NCI-H2107 treated with DMSO at 0.1 percent for 48 hours (cell line): ENCODE measurements at regions not wholly inside any gene's neighbourhood (a gene's known extent, or its start where the extent isn't known, plus 50 kb on each side); places are given as distances from the start of the nearest gene placed in this dataset.

Experiments used
- DNase-seq: peaks from one replicate; lab custom pipeline; 2025; ENCODE audit not compliant: unreplicated experiment; lab: John Stamatoyannopoulos, UW

- no peak for DNase-seq
Measured at GRCh38 chr1:22218618-22219250, 75.8 kb upstream of the WNT4 start.

DNA sequence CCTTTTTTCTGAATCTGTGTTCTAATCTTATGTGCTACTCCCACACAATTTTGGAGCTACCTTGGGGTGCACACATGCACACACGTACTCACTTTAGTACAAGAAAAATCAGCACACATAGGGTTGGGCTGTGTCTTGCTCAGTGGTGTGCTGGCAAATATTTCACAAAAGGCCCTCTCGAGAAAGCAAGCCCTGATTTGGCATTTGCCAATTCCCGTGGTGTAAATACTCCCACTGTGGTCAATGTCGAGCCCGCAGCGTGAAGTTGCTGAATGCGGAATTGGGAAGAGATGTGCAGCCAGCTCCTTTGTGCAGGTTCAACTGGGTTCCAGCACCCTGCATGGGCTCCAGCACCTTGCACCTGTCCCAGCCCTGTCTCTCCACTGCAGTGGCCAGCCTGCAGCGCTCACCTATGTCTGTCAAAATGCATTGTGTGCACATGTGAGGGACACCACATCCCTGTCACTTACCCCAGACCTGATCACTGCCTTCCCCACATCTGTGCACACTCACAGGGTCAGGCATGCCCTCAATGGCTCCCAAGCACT, 78.4 kb upstream of the WNT4 start:
- DNase-seq: no peak

- no peak for DNase-seq
Measured at GRCh38 chr1:22222723-22223122, 79.8 kb upstream of the WNT4 start.

DNA sequence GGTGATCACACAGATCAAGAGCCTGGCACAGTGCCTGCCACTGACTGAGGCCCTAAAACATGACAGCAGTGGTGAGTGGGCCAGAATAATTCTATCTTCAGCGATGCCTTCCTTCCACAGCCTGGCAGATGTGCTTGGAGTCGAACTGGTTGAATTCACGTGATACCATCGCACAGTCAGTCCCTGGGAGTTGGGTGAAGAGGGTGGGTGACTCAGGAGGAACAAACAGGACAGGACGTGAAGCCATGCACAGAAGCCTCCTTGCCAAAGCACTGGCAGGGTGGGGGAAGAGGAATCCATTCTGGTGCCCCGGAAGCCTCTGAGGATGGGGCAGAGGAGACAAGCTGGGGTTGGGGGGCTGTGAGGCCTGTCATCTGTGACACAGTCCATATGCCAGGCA, 80.3 kb upstream of the WNT4 start:
- DNase-seq: no peak

DNA sequence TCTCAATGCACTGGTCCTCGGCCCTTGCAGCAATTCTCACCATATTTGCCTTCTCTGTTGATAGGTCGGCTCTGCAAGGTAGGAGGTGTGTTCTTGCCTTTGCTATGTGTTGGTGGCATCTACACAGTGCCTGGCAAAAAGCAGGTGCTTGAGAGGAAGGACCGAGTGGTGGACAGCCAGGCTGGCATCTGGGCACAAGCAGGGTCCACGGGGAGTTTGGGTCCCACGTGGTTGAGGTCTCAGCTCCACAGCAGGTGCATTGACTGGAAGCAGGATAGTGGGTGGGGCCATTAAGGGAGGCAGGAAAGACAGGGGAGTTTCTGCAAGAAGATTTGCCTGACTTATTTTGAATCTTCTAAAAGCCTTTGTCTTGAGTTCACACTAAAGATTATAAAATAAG, 81.2 kb upstream of the WNT4 start:
- no peak for DNase-seq

- DNase-seq: no peak
Measured at GRCh38 chr1:22224631-22225030, 81.7 kb upstream of the WNT4 start.

DNA sequence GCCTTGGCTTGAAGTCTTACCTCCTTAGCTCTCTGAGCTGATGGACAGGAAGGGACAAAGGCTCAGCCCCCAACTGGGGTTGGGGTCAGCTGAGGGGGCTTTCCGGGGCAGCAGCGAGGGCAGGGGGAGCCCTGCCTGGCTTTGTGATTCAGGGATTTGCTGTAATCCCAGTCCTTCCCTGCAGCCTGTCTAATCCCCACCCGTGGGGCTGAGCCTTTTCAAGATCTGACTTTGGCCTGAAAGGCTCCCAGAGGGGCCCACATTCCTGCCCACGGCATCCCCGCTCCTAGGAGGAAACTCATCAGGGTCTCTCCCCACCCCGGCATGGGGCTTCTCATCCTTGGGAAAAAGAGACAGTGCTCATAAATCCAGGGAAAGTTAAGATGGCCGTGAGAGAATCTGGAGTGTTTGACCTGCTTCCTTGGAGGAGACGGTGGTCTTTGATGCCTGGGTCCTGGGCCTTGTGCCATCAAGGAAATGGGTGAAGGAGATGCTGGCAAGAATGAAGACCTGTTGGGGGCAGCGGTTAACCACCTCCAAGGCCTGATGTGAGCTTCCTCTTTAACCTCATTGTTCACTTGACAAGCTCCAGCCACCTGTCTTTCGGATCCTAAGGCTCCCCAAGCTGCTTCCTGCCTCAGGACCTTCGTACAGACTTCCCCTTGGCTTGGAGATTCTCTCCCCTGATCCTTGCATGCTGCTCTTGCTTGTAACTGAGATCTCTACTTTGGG, 83.1 kb upstream of the WNT4 start:
- DNase-seq: no peak

- no peak for DNase-seq
Measured at GRCh38 chr1:22228074-22228473, 85.2 kb upstream of the WNT4 start.

DNA sequence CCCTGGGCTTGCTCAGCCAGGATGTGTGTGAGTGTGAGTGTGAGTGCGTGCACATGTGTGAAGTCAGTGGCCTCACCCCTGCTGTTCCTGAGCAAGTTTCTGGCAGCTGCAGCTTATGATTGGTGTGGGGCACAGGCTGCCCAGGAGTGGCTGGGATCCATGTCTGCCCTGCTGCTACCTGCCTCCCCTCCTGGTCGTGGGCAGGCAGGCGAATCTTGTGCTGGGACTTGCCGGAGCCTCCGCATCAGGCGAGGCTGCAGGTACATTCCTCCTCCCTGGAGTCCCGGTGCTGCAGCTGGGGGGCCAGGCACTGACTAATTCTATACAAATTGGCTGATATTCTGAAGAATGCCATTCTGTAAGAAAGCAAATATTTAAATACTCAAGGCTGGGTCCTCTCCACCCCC, 85.6 kb upstream of the WNT4 start:
- DNase-seq: no peak

DNA sequence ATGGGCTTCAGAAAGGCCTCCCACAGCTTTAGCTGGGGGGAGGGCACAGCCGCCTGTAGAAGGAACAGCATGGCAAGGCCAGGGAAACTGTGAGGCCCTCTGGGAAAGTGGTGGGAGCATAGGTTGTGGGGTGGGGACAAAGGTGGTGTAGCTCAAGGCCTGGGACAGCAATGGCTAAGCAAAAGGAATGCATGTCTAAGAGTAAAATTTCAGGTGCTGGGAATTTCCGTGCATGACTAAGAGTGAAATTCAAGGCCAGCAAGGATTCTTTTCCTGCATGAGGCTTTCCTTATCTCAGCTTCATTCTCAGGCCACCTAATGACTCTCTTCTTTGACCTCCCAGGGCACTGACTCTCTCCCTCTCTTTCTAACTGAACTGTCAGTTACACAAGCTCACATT, 86.5 kb upstream of the WNT4 start:
- DNase-seq: no peak

GRCh38 chr1:22231068-22231593, 88.2 kb upstream of the WNT4 start:
- DNase-seq: no peak

DNA sequence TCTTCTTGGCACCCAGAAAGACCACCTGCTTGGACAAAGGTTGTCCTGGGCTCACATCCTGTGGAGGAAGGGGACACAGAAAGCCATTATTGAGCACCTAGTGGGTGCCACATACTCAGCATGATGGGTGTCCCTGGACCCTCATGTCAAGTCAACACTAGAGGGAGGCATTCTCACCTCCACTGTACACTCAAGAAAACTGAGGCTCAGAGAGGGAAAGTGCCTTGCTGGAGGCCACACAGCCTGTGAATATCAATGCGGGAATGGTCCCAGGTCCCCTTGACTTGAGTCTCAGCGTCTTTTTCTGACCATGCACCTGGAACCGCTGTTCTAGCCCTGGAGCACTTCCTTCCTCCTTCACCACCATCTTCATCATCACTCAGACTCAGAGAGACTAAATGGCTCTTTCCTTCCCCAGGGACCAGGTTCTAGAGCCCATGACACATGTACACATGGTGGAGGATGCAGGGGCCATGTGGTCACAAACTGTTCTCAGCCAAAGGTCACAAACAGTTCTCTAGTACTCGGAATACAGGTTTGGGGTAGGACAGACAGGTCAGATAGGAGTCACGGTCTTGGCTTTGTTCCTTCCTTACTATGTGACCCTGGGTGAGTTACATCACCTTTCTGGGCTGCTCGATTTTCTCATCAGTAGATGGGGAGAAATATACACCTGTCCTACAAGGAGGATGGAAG, 89.2 kb upstream of the WNT4 start:
- no peak for DNase-seq

- DNase-seq: no peak
Measured at GRCh38 chr1:22233222-22233621, 90.3 kb upstream of the WNT4 start.

DNA sequence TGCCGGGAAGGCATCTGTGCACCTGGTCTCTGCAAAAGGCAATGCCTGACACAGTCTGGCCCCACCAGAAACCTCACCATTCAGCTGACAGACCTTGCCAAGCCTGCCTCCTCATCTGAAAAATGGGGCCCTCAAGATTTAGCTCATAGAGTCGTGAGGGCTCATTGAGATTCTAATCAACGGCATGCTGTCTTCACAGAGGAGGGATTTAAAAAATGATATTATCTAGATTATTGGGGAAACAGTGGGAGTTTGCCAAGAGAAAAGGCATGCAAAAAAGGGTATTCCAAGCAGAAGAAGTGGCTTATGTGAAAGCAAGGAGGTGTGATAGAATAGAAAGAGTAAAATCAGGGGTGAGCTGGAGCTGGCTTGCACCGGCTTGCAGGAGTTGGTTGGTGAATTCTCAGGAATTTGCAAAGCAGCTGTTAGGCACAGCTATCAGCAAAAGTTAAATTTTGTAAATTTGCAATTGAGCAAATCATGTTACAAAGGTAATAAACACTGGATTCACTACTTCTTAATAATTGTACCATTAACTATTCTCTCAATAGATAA, 91.7 kb upstream of the WNT4 start:
- DNase-seq: no peak

DNA sequence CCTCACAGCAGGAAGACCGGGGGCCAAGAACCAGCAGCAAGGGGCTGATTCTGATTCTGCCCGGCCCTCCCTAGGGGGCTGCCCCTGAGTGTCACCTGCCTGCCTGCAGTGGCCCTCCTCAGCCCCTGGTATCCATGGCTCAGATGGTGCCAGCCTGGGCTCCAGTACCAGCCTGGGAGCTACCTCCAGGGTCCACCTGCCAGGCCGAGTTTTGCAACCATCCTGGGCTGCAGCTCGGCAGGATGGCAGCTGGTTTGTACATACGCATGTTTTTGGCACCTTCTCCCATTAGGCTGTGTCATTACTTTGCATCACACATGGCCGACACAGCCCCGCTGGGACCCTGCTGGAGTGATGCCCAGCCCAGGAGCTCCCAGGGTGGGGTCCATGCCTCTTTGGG, 93.3 kb upstream of the WNT4 start:
- no peak for DNase-seq

DNA sequence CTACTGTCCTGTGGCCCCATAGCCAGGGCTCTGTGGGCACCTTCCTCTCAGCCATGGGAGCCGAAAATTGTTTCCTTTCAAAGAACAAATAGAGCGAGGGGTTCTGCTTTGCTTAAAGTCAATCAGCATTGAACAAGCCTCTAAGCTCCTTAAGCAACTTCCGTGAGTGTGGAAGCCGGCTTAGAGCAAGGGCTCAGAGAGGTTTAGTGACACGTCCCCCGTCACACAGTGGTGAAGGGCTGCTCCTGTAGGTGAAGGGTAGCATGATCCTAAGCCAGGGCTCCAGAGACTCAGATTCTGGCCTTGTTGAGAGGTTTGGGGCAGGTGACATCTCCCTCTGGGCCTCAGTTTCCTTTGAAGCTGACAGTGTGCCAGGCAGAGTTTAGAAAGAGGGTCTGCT, 94.0 kb upstream of the WNT4 start:
- no peak for DNase-seq

GRCh38 chr1:22237433-22238093, 94.7 kb upstream of the WNT4 start:
- DNase-seq: no peak

- no peak for DNase-seq
Measured at GRCh38 chr1:22238356-22239224, 95.7 kb upstream of the WNT4 start.

DNA sequence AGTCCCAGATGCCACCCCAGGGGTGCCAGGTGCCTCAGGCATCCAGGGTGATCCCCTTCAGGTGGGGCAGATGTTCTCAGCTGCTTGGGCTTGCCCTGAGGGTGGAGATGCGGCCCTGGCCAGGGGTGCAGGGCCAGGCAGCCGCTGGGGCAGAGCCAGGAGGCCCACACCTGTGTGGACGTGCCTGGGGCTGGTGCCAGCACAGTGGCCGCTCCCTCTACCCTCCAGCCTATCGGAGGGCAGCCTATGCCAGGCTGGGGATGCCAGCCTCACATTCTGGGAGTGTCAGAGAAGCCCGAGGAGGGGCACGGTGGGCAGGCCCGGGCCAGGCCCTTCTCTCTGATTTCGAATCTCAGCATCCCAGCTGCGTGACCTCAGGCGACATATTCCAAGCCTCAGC, 96.5 kb upstream of the WNT4 start:
- no peak for DNase-seq

- DNase-seq: no peak
Measured at GRCh38 chr1:22241250-22241649, 98.4 kb upstream of the WNT4 start.
